CD14-positive monocyte (primary cell): ENCODE measurements at regions not wholly inside any gene's neighbourhood (a gene's known extent, or its start where the extent isn't known, plus 50 kb on each side); places are given as distances from the start of the nearest gene placed in this dataset.

Experiments
- DNase-seq, 3 donors: peaks; one replicate each; pipeline ENCODE4 v3.0.0-alpha.2; 2011 to 2022
- H2AFZ ChIP-seq: 2 replicates; pipeline ENCODE4 v1.6.0; 2012; ENCODE audit warnings: mild to moderate bottlenecking, low read depth, low read length, inconsistent platforms; ENCODE audit not compliant: insufficient read depth, poor library complexity, severe bottlenecking
- H3K27ac ChIP-seq, 2 donors: 1 replicate in 1 of 2; 2 replicates in 1 of 2; pipeline ENCODE4 v1.5.1; 2012 to 2013; ENCODE audit warnings: low read length in 2 of 2, control low read depth in 1 of 2, inconsistent platforms in 1 of 2, low read depth in 1 of 2, mild to moderate bottlenecking in 1 of 2
- H3K27me3 ChIP-seq, 2 donors: one replicate each; pipeline versions ENCODE4 v1.6.0 to v1.6.1; 2011 to 2013; ENCODE audit warnings: low read length in 2 of 2; ENCODE audit not compliant: control insufficient read depth in 2 of 2, insufficient read depth in 2 of 2
- H3K36me3 ChIP-seq, 2 donors: replicated peaks in 1 of 2; 1 replicate in 1 of 2; 2 replicates in 1 of 2; pipeline versions ENCODE4 v1.5.1 to v1.6.1; 2012 to 2013; ENCODE audit warnings: low read length in 2 of 2, control low read depth in 1 of 2, inconsistent platforms in 1 of 2, mild to moderate bottlenecking in 1 of 2; ENCODE audit not compliant: insufficient read depth in 2 of 2, control insufficient read depth in 1 of 2
- H3K4me1 ChIP-seq, 2 donors: 1 replicate in 1 of 2; 2 replicates in 1 of 2; pipeline versions ENCODE4 v1.5.1 to v1.6.1; 2012 to 2013; ENCODE audit warnings: low read length in 2 of 2, control low read depth in 1 of 2, inconsistent platforms in 1 of 2, mild to moderate bottlenecking in 1 of 2, moderate library complexity in 1 of 2; ENCODE audit not compliant: insufficient read depth in 2 of 2, control insufficient read depth in 1 of 2
- H3K4me2 ChIP-seq: replicated peaks from 2 replicates; pipeline ENCODE3; 2012; ENCODE audit warnings: low read length, moderate library complexity, mild to moderate bottlenecking; ENCODE audit not compliant: poor library complexity, severe bottlenecking; ENCODE audit errors: extremely low read depth
- H3K4me3 ChIP-seq, 3 experiments: fragments of 200-600 bp in 1 of 3; sonication (generic) in 1 of 3; replicated peaks in 1 of 3; 1 replicate in 2 of 3; 2 replicates in 1 of 3; pipeline ENCODE4 v1.5.1; 2011 to 2013; ENCODE audit warnings: low read length in 3 of 3, mild to moderate bottlenecking in 3 of 3, control low read depth in 2 of 3, low read depth in 2 of 3, inconsistent platforms in 1 of 3, moderate library complexity in 1 of 3
- H3K79me2 ChIP-seq: 2 replicates; pipeline ENCODE4 v1.6.0; 2012; ENCODE audit warnings: mild to moderate bottlenecking, control low read depth, inconsistent platforms, low read length, moderate library complexity; ENCODE audit not compliant: insufficient read depth
- H3K9ac ChIP-seq: 2 replicates; pipeline ENCODE4 v1.6.0; 2017; ENCODE audit warnings: low read length, mild to moderate bottlenecking; ENCODE audit not compliant: insufficient read depth, poor library complexity, severe bottlenecking
- H3K9me3 ChIP-seq, 2 donors: replicated peaks in 1 of 2; 1 replicate in 1 of 2; 2 replicates in 1 of 2; pipeline versions ENCODE4 v1.5.1 to v1.6.1; 2012 to 2013; ENCODE audit warnings: low read length in 2 of 2, control low read depth in 1 of 2; ENCODE audit not compliant: control insufficient read depth in 1 of 2, insufficient read depth in 1 of 2
- H4K20me1 ChIP-seq: 2 replicates; pipeline ENCODE4 v1.6.0; 2012; ENCODE audit warnings: mild to moderate bottlenecking, low read length, control low read depth, moderate library complexity; ENCODE audit not compliant: insufficient read depth
- H3K27ac Mint-ChIP-seq, 7 donors: one replicate each; pipeline ENCODE4 v1.8.0; 2020; ENCODE audit warnings: mild to moderate bottlenecking in 7 of 7, mixed read lengths in 7 of 7, moderate library complexity in 6 of 7, inconsistent platforms in 2 of 7
- H3K27me3 Mint-ChIP-seq, 3 donors: one replicate each; pipeline ENCODE4 v1.8.0; 2021 to 2022; ENCODE audit warnings: low read depth in 3 of 3, mild to moderate bottlenecking in 3 of 3, mixed read lengths in 3 of 3, moderate library complexity in 3 of 3, inconsistent platforms in 1 of 3
- H3K36me3 Mint-ChIP-seq, 2 donors: one replicate each; pipeline ENCODE4 v1.8.0; 2020; ENCODE audit warnings: mixed read lengths in 2 of 2, inconsistent platforms in 1 of 2, mild to moderate bottlenecking in 1 of 2
- H3K4me1 Mint-ChIP-seq: one replicate; pipeline ENCODE4 v1.8.0; 2020; ENCODE audit warnings: mild to moderate bottlenecking, mixed read lengths
- H3K4me3 Mint-ChIP-seq, 2 donors: one replicate each; pipeline ENCODE4 v1.8.0; 2020; ENCODE audit warnings: mild to moderate bottlenecking in 2 of 2, mixed read lengths in 2 of 2, moderate library complexity in 1 of 2
- H3K9me3 Mint-ChIP-seq, 7 donors: one replicate each; pipeline ENCODE4 v1.8.0; 2020 to 2022; ENCODE audit warnings: mixed read lengths in 7 of 7, mild to moderate bottlenecking in 6 of 7, moderate library complexity in 6 of 7, inconsistent platforms in 2 of 7
- CTCF ChIP-seq: fragments of 200-600 bp; IDR thresholded peaks from one replicate; pipeline ENCODE4 v1.8.0; 2022; ENCODE audit warnings: antibody characterized with exemption, mild to moderate bottlenecking
- WGBS: methylation state at CpG from one replicate; pipeline ENCODE4 v1.1.5; 2013; ENCODE audit warnings: missing lambda C conversion rate; ENCODE audit not compliant: insufficient coverage; 5-methylcytosine and 5-hydroxymethylcytosine counted together
- intact Hi-C, 2 donors: fragments of 100-400 bp; cut with micrococcal nuclease; formaldehyde crosslinking; loops; one replicate each; pipeline versions ENCODE4 v1.15.0 to v1.15.1; 2023

DNA sequence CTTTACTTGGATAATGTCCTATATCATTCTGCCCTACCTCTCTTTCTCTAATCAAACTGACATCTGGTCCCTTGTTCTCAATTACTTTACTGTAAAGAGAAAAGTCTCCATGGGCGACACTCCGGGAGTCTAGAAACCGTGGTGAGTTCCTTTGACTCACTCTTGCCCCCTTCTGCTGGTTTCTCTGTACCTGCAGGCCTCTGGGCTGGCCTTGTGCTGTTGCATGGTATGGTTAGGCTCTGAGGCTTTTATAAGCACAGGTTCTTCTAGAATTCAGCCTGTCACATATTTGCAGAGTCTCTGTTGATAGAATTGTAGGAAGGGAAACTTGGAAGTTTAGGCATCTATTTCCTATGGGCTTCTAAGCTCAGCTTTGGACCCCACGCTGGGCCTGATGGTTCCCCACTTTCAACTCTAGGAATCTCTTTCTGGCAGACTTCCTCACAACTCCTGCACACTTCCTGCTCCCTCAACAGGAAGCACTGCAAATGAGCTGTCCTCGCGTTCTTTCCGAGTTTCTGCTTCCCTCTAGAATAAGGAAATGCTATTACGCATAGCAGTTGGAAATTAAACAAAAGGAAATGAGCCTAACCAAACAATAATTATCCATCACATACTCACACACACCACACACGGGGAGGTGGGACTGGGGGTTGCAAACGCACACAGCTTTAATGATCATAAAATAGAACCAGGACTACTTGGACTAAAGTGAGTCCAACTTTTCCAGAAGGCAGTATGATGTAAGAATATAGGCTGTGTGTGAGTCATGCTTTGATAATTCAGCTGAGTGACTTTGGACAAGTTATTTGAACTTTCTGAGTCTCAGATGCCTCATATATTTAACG lies 683.3 kb downstream of the QKI start:
- Histone ChIP-seq H3K27ac (no peak overlapping the region), H3K4me2 (no peak overlapping the region), H3K36me3 (no peaks in the 10 kb centered on the region), H3K9ac (no peak overlapping the region), H3K27me3 (no peaks in the 10 kb centered on the region), H4K20me1 (no peaks in the 10 kb centered on the region), H2AFZ (no peak overlapping the region), H3K79me2 (no peaks in the 10 kb centered on the region), H3K4me3 (no peak overlapping the region), H3K9me3 (peaks cover 0 to 13% of the 10 kb centered on the region in 2 donors), H3K4me1 (no peaks in the 10 kb centered on the region)
- peak overlapping the region in 1 of 7 donors; percentile 43 for H3K27ac Mint-ChIP-seq
- H3K4me3 Mint-ChIP-seq = no peak overlapping the region
- 40% methylated on average over 2 of the region's 11 CpGs for WGBS
- H3K36me3 Mint-ChIP-seq = no peaks in the 10 kb centered on the region
- H3K9me3 Mint-ChIP-seq = peaks cover 9 to 23% (median 20%) of the 10 kb centered on the region in 7 donors
- no peak for TF ChIP-seq CTCF
- H3K27me3 Mint-ChIP-seq = peaks cover 0 to 7% (median 2%) of the 10 kb centered on the region in 3 donors
- DNase-seq = peak; percentile 7 to 52 (median 12)
- peaks cover 5% of the 10 kb centered on the region for H3K4me1 Mint-ChIP-seq
- intact Hi-C loops = no loop called here

DNA sequence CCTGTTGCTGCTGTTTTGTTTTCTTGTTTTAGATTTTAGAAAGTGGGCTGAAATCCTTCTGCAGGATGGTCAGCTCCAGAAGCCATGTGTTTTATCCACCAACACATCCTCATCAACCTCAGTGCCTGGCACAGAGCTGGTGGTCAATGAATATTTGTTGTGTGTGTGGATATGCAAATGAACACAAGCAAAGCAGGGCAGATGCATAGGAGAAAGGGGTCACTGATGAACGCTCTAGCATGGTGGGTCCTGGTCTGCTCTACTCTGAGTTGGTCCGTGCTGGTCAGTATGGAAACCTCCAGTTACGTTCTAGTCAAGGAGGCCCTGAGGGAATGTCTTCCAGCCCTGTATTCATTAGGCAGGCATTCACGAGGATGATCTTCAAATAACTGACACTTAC lies 682.5 kb downstream of the QKI start:
- Histone ChIP-seq H3K4me2 (no peak overlapping the region), H3K36me3 (no peaks in the 10 kb centered on the region), H4K20me1 (no peaks in the 10 kb centered on the region), H3K4me1 (no peaks in the 10 kb centered on the region), H2AFZ (no peak overlapping the region), H3K4me3 (no peak overlapping the region), H3K79me2 (no peaks in the 10 kb centered on the region), H3K9ac (no peak overlapping the region), H3K27me3 (no peaks in the 10 kb centered on the region), H3K27ac (no peak overlapping the region), H3K9me3 (peaks cover 0 to 13% of the 10 kb centered on the region in 2 donors)
- 90% methylated on average over 3 of the region's 4 CpGs for WGBS
- peaks cover 0 to 7% (median 2%) of the 10 kb centered on the region in 3 donors for H3K27me3 Mint-ChIP-seq
- H3K27ac Mint-ChIP-seq = no peak overlapping the region
- TF ChIP-seq CTCF = no peak
- DNase-seq = no peak
- H3K4me3 Mint-ChIP-seq = no peak overlapping the region
- peaks cover 5% of the 10 kb centered on the region for H3K4me1 Mint-ChIP-seq
- peaks cover 9 to 23% (median 20%) of the 10 kb centered on the region in 7 donors for H3K9me3 Mint-ChIP-seq
- intact Hi-C loops = no loop called here
- no peaks in the 10 kb centered on the region for H3K36me3 Mint-ChIP-seq
